ENCODE measurements at regions not wholly inside any gene's neighbourhood (a gene's known extent, or its start where the extent isn't known, plus 50 kb on each side); places are given as distances from the start of the nearest gene placed in this dataset.

DNA sequence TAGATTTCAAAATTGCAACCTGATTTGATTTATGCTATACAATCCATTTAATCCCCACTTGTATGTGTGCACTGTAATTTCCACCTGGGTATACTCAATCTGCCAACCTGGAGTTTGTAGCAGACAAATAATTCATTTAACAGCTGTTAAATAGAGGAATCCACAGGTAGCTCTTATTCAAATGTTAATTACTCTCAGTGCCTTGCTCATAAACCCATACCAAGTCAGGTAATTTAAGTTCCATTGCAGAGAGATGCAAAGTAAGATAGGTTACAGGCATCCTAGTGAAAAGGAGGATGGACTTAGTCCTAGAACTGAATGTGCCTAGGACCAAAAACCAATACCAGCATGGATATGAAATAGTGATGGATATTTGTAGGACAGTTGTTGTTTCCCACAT lies 674.2 kb downstream of the TBL1XR1 start:
- no peak for DNase-seq

DNA sequence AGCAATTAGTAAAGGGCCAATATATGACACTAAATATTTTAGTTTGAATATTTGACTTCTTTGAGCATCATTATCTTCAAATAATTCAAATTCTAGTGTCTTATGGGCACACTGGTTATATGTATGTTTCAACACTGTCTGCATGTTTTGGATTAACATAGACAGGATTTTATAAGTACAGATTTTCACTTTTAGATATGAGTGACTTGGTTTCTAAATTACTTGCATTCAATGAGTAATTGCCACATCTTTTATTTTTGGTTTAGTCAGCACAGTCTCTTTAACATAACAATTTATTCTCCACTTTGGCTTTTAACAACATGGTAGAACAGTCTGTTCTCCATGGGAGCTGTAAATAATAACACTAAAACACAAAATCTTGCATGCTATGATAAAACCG lies 674.8 kb downstream of the TBL1XR1 start:
- no peak for DNase-seq

GRCh38 chr3:176521531-176522175 lies 675.6 kb downstream of the TBL1XR1 start:
- DNase-seq, result no peak

- no peak for DNase-seq
These were observed 683.0 kb downstream of the TBL1XR1 start for GRCh38 chr3:176514297-176514696.

- no peak for DNase-seq
These were observed 683.7 kb downstream of the TBL1XR1 start for GRCh38 chr3:176513604-176514003.

DNA sequence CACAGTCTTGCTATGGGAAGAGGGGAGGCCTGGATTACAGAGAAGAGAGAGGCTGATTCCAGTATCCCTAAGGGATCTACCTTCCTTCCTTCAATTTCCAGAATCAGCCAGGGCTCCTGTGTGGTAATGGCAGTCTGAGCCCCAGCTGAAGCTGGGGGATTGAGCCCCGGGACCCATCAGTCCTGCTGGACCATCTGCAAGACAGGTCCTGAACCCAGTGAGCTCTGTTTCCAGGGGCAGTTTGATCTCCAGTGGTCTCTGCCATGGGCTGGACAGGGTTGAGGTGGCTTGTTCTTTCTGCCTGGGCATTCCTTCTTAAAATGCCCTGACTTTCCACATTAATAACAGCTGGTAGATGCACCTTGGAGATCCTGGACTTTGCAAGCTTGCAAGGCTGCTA lies 685.2 kb downstream of the TBL1XR1 start:
- no peak for DNase-seq

- DNase-seq, result no peak
These were observed 687.2 kb downstream of the TBL1XR1 start for GRCh38 chr3:176510097-176510496.

- DNase-seq, result no peak
These were observed 691.2 kb downstream of the TBL1XR1 start for GRCh38 chr3:176505878-176506621.

DNA sequence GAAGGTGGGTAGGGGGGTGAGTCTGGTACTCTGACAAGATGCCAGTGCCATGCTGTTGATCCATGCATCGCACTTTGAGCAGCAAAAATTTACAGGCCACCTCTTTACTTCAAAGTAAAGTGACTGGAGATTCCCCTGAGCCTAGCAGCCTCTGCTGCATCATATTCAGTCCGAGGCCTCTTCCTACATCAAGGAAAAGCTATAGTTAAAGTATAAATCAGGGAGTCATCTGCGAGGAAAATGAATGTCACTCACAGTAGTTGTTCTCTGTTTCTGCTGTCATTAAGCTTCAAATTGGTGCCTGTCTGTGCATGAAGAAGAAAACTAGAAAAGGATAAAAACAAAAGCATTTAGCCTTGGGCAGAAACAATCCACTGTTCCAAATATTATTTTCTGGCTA lies 706.2 kb downstream of the TBL1XR1 start:
- no peak for DNase-seq

DNA sequence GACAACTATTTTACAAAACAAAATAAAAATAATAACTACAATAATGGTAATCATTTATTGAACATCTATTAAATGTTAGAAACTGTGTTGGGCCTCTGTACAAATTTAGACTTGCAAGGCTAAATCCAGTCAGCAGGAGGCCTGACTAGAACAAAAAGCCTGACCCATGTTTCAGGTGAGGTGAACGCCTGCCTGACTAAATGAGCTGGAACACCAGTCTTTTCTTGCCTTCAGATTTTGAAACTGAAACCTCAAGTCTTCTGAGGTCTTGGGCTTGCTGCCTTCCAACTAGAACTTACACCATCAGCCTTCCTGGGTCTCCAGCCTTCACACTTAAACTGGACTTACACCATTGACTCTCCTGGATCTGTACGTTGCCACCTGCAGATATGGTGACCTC lies 706.9 kb downstream of the TBL1XR1 start:
- DNase-seq, result no peak

DNA sequence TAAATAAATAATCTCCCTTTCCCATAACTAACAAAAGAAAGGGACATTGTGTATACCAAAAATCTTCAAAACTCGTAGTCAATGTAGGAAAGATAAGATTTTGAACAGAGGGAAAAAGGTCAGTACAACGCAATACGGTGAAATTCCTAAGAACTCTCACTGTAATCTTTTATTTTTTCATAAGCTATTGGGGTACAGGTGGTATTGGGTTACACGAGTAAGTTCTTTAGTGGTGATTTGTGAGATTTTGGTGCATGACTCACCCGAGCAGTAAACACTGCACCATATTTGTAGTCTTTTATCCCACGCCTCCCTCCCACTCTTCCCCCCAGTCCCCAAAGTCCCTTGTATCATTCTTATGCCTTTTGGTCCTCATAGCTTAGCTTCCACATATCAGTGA lies 718.0 kb downstream of the TBL1XR1 start:
- DNase-seq, result no peak

DNA sequence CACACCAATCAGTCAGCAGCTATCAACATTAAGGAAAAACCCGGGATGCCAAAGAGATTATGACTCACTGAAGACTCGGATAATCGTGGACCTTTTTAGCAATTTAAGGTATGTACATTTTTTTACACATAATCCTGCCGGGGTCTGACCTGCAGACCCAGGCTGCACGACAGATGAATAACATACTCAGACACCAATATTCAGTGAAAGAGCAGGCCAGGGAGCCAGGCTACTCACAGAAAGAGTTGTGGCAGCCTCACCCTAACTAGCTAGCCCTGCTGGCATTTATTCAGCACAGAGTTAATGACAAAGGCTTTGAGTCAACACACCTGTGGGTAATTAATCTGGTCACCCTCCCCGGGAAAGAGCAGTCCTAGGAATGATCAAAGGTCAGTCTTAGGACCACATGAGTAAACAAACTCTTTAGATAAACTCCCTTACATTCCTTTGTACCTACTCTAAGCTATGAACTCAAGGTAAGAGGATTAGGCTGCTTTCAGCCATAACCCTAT lies 727.5 kb downstream of the TBL1XR1 start:
- DNase-seq, result no peak

DNA sequence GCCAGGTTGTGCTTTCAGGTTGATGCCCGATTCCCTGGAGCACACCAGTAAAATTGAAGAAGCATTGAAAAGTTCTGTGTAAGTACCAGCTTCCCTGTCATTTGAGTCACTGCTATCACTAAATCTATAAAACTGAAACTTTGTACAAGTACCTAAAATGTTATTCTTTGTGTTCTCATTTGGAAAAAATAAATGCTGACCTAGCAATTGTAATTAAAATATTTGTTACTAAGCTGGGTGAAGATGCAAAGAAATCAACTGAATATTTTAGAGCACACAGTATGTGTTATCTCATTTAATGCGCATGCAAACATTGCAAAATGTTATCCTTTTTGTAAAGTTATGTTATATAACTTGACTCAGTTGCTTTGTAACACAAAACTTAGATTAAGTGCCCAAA lies 733.7 kb downstream of the TBL1XR1 start:
- DNase-seq, result no peak

DNA sequence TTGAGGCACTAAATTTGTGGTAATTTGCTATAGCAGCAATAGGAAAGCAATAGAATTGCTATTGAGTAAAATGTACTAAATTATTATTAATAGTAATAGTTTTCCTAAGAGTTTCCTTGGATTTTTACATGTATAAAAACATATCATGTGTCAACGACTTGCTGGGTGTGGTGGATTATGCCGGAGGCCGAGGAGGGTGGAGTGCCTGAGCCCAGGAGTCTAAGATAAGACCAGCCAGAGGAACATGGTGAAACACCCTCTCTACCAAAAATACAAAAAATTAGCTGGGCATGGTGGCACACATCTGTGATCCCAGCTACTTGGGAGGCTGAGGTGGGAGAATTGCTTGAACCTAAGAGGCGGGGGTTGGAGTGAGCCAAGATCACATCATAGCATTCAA lies 749.9 kb downstream of the TBL1XR1 start:
- DNase-seq, result no peak

GRCh38 chr3:176442326-176442725 lies 755.0 kb downstream of the TBL1XR1 start:
- DNase-seq, result no peak

DNA sequence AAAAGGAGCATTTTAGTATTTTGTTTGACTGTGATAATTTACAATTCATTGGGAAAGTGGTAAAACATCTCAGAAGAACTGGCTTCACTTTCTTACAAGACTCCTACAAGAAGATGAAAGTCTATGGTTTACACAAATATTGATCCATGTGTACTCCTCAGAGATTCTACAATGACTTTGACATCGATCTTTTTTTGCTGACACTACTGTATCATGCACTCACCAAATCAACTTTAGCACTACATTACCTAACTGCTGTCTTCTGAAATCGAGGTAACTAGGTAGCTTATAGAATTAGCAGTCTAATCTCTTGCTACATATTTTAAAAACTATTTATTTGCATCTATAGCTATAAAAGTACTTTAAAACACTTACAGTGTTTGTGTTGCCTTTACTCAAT lies 757.6 kb downstream of the TBL1XR1 start:
- no peak for DNase-seq

DNA sequence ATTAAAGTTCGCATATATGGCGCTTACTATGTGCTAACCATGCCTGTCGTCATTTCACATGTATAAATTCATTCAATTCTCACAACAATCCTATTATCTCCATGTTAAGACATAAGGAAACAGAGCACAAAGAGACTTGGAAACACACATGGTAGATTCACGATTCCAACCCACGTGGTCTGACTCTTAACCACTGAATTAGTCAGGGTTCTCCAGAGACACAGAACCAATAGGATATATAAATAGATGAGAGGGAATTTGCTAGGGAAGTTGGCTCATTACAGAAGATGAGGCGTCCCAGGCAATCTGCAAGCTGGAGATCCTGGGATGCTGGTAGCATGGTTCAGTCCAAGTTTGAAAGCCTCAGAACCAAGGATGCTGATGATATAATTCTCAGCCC lies 765.3 kb downstream of the TBL1XR1 start:
- DNase-seq, result no peak

DNA sequence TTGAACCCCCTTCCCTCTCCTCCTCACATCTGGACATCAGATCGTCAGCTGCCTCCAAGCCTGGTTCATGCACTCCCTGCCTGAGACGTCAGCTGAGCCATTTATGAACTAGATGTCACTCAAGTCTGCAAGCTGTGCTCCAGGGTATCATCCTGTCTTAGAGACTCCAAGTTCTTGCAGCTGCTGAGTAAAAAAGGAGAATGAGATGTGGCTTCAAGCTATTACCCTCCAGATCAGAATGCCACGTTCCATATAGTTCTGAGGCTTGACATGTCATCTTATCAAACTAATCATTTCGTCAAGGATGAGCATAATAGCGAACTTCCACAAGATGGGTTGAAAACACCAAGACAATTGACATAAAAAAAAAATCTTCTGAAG lies 766.3 kb downstream of the TBL1XR1 start:
- DNase-seq, result no peak

GRCh38 chr3:176430244-176431037 lies 766.8 kb downstream of the TBL1XR1 start:
- no peak for DNase-seq

- DNase-seq, result no peak
These were observed 768.7 kb downstream of the TBL1XR1 start for GRCh38 chr3:176428552-176428951.

GRCh38 chr3:176426371-176426770 lies 770.9 kb downstream of the TBL1XR1 start:
- no peak for DNase-seq

DNA sequence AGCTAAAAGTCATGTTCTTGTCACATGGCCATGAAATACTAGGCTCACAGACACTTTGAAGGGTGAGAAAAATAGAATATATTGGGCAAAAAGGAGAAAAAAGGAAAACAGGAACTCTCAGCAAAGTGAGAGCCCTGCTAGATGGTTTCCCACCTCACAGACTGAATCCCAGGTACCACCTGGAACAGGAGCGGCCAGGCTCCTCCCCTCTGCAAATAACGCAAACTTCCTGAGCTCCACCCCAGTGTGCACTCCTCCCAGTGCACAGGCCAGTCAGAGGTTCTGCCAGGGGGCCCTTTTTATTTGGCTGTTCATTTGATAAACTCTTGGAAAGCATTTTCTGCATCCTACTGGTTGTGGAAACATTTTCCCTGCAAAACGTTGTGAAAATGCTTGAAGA lies 780.4 kb downstream of the TBL1XR1 start:
- no peak for DNase-seq

DNA sequence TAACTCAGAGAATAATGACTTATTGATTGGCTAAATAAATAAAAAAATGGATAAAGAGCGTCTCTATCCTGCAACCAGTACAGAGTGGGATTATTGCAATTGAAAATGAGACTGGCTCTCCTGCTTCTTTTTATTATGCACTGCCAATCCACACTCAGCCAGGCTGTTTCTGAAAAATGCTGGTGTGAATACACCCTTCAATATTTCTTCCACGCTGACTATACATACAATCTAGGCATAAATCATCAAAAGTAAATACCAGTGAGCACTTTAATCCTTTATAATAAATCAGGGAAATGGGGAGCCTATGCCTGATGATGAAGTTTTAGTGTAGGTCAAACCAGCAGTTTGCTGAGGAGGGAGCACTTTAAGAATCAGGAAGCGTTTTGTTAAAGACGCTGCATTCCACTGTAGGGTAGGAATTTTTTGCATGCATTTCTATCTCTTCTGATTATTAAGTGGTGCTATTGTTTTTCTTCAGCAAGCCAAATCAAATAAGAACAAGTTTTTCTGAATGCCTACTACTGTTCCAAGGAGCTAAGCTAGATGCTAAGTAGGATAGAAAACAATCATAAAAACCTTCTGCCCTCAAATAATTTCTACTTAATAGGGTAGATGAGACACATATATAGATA lies 781.5 kb downstream of the TBL1XR1 start:
- DNase-seq, result no peak
